Breast epithelium (tissue), 3 donors: ENCODE measurements at regions not wholly inside any gene's neighbourhood (a gene's known extent, or its start where the extent isn't known, plus 50 kb on each side); places are given as distances from the start of the nearest gene placed in this dataset.

Experiments used
- POLR2A ChIP-seq: fragments of 450-650 bp; IDR thresholded peaks from one replicate; pipeline ENCODE4 v1.6.1; 2016; ENCODE audit warnings: antibody characterized with exemption, mild to moderate bottlenecking, moderate library complexity
- TF ChIP-seq, protein P1 (sequence below), 3 donors: fragments of 450-650 bp; IDR thresholded peaks; one replicate each; pipeline ENCODE4 v1.5.1; 2016 to 2017; ENCODE audit warnings: antibody characterized with exemption in 3 of 3, mild to moderate bottlenecking in 3 of 3, moderate library complexity in 3 of 3

DNA sequence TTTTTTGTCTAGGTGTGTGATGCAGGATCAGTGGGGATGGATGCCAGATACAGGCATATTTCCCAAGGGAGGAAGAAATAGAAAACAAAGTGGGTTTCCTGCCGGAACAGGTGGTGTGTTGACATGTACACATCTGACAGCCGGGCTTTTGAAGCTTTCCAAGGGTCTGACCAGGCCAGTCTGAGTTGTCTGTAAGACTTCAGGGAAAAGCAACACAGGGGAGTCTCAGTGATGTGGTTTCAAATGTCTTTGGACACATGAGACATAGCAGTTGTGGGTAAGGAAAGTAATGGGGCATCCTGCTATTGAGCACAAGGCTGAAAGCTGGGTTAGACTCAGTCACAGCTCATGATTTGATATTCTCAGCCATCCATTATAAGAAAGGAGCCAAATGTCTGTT, 274.9 kb downstream of the PIK3R1 start:
- TF ChIP-seq, protein P1, sequence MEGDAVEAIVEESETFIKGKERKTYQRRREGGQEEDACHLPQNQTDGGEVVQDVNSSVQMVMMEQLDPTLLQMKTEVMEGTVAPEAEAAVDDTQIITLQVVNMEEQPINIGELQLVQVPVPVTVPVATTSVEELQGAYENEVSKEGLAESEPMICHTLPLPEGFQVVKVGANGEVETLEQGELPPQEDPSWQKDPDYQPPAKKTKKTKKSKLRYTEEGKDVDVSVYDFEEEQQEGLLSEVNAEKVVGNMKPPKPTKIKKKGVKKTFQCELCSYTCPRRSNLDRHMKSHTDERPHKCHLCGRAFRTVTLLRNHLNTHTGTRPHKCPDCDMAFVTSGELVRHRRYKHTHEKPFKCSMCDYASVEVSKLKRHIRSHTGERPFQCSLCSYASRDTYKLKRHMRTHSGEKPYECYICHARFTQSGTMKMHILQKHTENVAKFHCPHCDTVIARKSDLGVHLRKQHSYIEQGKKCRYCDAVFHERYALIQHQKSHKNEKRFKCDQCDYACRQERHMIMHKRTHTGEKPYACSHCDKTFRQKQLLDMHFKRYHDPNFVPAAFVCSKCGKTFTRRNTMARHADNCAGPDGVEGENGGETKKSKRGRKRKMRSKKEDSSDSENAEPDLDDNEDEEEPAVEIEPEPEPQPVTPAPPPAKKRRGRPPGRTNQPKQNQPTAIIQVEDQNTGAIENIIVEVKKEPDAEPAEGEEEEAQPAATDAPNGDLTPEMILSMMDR (IDR thresholded peaks at IDR 0.05) = no peak
- no peak for TF ChIP-seq POLR2A
